ENCODE measurements at regions not wholly inside any gene's neighbourhood (a gene's known extent, or its start where the extent isn't known, plus 50 kb on each side); places are given as distances from the start of the nearest gene placed in this dataset.
A peak's percentile ranks its signal among the peaks of the same experiment; 100 is the strongest.
"Not testable (repeated sequence)": the region's sequence is repeated elsewhere in the genome, so short reads cannot be mapped to it uniquely, and the experiment has no call there.

DNA sequence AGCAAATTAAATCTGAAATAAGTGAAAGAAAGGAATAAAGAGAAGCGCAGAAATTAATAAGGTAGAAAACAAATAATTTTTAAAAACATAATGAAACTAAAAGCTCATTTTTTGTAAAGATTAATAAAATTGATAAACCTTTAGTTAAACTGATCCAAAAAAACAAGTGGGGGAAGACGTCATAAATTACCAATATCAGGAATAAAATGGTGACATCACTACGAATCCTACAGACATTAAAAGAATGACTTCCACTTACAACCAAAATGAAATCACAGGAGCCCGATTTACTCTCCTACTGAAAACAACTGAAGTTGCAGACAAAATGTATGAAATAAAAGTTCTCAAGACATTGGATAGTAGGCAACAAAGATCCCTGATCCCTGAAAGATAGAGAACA lies 68.1 kb upstream of the IFFO2 start:
- no peak for DNase-seq

GRCh38 chr1:19023787-19024186 lies 67.3 kb upstream of the IFFO2 start:
- no peak for DNase-seq

DNA sequence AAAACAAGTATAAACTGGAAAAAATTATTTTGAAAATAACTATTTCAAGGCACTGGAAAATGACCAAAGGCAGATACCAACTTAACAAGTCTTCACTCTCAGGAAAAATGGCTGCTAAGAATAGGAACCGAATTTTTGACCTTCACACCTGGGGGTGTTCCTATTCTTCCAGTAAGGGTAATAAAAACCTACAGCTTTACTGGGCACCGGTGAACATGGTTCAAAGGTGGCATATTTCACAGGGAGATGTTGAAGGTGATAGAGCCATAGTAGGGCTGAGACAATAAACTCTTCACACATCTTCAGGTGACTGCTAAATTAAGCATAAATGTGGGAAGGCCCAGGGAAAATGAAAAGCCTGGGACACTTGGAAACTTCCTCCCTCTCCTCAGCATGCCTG lies 65.4 kb upstream of the IFFO2 start:
- DNase-seq = no peak

- DNase-seq = not testable (repeated sequence)
These were observed 62.8 kb upstream of the IFFO2 start for GRCh38 chr1:19019288-19019687.

GRCh38 chr1:19015476-19015875 lies 59.0 kb upstream of the IFFO2 start:
- DNase-seq = no peak

DNA sequence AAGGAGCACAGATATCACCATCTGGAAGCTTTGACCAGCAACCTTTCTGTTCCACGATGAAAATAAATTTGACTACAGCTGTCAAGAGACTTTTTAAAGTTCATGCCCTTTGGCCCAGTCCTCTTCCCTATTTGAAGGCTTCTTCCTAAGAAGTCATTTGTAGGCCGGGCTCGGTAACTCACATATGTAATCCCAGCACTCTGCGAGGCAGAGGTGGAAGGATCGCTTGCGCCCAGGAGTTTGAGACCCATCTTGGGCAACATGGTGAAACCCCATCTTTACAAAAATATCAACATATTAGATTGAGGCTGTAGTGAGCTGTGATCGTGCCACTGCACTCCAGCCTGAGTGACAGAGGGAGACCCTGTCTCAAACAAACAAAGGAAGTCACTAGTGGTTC lies 58.3 kb upstream of the IFFO2 start:
- no peak for DNase-seq

GRCh38 chr1:19013826-19014548 lies 57.5 kb upstream of the IFFO2 start:
- DNase-seq = no peak

DNA sequence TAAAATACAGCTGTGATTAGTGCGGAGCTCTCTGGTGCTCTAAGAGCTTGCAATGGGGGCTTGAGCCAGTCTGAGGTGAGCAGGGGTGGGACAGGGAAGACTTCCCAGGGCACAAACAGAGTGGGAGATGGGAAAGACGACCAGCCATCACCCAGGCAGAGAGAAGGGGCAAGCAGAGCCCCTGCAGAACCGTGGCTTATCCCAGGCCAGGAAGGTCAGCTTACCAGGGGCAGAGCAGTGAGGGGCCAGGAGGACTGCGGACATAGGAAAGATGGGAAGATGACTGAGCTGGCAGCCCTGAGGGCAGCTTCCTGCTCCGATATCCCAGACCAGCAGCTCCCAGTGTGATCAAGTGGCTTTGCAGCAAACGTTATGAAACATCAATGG lies 55.4 kb upstream of the IFFO2 start:
- DNase-seq = no peak

DNA sequence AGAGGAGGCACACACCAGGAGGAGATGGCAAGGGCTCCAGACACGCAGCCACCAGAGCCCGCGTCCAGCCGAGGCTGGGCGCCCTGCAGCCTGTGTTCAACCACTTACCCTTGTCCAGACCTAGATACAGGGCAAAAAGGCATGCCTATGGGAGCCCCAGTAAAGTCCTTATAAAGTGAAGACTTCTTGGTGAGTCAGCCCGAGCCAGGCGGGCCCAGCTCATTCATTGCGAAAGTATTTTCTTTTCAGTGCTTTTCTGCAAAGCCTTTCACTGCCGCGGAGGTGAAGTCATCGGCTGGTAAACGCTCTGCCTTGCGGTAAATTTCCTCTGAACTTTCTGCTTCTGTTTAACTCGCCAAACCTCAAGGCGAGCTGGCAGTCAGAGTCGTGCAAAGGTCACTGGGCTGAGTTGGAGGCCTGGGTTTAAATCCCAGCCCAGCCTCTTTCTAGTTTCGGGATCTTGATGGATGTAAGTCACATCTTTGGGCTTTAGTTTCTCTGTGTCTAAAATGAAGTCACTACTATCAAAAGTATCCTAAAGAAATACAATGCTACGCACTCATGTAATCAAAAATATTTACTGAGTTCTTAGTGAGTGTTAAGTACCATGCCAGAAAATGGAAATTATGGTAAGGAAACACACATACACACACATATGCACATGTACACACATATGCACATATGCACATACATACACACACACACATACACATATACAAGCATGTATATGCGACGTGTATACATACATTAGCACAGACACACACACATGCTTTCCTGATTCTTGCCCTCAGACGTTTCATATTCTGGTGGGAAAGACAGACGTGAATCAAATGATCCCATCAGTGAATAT lies 54.7 kb upstream of the IFFO2 start:
- peak; percentile 59 to 67 for DNase-seq

- DNase-seq = no peak
These were observed 54.0 kb upstream of the IFFO2 start for GRCh38 chr1:19010503-19010902.

GRCh38 chr1:19009882-19010321 lies 53.4 kb upstream of the IFFO2 start:
- no peak for DNase-seq

- no peak for DNase-seq
These were observed 52.8 kb upstream of the IFFO2 start for GRCh38 chr1:19009126-19009881.

DNA sequence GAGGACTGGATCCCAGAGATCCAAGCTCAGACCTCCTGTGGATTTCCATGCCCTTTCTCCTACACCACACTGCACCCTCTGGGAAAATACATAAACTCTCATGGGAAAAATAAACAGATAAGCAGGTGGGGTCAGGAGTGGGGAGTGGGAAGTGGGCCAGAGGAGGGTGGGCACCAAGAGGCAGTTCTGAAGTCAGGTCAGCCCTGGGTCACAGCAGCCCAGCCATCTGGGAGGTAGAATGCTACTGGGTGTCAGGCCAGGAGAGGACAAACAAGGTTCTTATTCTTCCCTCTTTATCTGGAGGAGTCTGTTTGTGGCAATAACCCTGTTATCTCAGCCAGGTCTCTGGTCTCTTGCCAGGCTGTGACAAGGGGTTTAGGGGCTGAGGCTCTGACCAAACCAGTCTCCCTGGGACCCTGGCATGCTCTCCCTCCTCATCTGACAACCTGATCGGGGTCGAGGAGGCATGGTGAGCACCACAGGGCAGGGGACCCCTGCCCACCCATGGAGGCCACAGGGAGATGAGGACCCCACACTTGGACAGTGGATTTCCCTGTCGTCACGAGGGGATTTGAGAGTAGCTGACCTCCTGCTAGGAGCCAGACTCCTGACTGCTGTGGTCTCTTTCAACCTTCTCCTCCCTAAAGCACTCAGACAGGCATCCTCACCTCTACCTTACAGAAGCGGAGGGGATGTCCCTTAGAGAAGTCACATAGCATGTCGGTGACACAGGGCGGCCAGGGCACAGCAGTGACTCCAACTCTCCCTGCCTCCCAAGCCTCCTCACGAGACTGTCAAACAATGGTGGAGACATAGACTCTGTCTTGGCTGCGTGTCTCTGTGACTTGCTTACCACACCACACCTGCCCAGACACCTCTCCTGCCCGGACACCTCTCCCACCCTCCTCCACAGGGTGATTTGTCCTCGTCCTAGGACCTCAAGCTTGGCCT lies 51.3 kb upstream of the IFFO2 start:
- no peak for DNase-seq

DNA sequence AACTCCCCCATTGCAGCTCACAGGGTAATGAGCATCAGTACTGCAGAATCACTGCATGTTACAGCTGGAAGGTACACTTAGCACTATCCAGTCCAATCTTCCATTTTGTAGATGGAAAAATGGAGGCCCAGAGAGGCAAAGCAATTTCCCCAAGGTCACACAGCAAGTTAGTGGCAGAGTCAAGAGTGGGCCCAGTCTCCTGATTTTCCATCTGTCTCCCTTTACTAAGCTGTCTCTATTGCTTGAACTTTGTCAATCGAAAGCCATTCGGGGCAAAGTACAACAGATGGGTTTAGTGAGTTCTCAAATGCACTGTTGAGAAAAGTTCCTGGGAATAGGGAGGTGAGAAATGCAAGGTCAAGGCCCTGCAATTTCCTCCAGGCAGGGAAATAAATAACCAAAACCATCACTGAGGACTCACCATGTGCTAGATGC lies 50.4 kb upstream of the IFFO2 start:
- no peak for DNase-seq

Data from activated CD4-positive, alpha-beta T cell treated with anti-CD3 and anti-CD28 coated beads, Interleukin-2, amount 50 U/mL, for 4 hours (primary cell).